GM12891 (cell line): ENCODE measurements at regions not wholly inside any gene's neighbourhood (a gene's known extent, or its start where the extent isn't known, plus 50 kb on each side); places are given as distances from the start of the nearest gene placed in this dataset.

Experiments
- PAX5 ChIP-seq: IDR thresholded peaks from 2 replicates; pipeline ENCODE4 v1.6.1; 2011; ENCODE audit warnings: low read length, moderate library complexity, mild to moderate bottlenecking; ENCODE audit not compliant: insufficient read depth, severe bottlenecking
- POLR2A ChIP-seq: IDR thresholded peaks from 2 replicates; pipeline ENCODE4 v1.6.1; 2011; ENCODE audit warnings: low read depth, low read length, control low read depth
- POLR2AphosphoS5 ChIP-seq: IDR thresholded peaks from 2 replicates; pipeline ENCODE4 v1.6.1; 2011; ENCODE audit warnings: low read depth, low read length, control low read depth
- POU2F2 ChIP-seq: IDR thresholded peaks from 2 replicates; pipeline ENCODE4 v1.6.1; 2011; ENCODE audit warnings: low read depth, mild to moderate bottlenecking, control low read depth, low read length, moderate library complexity
- SPI1 ChIP-seq: IDR thresholded peaks from 2 replicates; pipeline ENCODE4 v1.6.1; 2011; ENCODE audit warnings: low read depth, low read length, control low read depth
- TAF1 ChIP-seq: IDR thresholded peaks from 2 replicates; pipeline ENCODE4 v1.6.1; 2011; ENCODE audit warnings: low read depth, low read length, control low read depth

- TF ChIP-seq POLR2AphosphoS5 (no peak), POLR2A (no peak), PAX5 (no peak), SPI1 (no peak), TAF1 (no peak), POU2F2 (no peak)
Measured at GRCh38 chr6:138004430-138005287, 102.6 kb downstream of the PERP start.
